Natural killer cell (primary cell): ENCODE measurements at regions not wholly inside any gene's neighbourhood (a gene's known extent, or its start where the extent isn't known, plus 50 kb on each side); places are given as distances from the start of the nearest gene placed in this dataset.

ENCODE experiments used
- ATAC-seq, 3 donors: fragments of 150-1000 bp in 2 of 3; fragments of 200-7000 bp in 1 of 3; cut with Tn5 transposase; 1 replicate in 1 of 3; 2 replicates in 2 of 3; pipeline ENCODE4 v1.10.0; 2021; ENCODE audit warnings: mild to moderate bottlenecking in 2 of 3, moderate library complexity in 2 of 3
- DNase-seq, 2 donors: peaks; one replicate each; pipeline versions ENCODE4 v3.0.0 to v3.0.0-alpha.2; 2013 to 2021; ENCODE audit warnings: mixed read lengths in 1 of 2
- H3K27ac ChIP-seq: one replicate; pipeline ENCODE4 v1.5.1; 2013; ENCODE audit warnings: mild to moderate bottlenecking, low read length
- H3K27me3 ChIP-seq: one replicate; pipeline ENCODE4 v1.6.1; 2013; ENCODE audit warnings: low read length; ENCODE audit not compliant: control insufficient read depth, insufficient read depth
- H3K36me3 ChIP-seq: one replicate; pipeline ENCODE4 v1.6.1; 2013; ENCODE audit warnings: low read length; ENCODE audit not compliant: control insufficient read depth, insufficient read depth
- H3K4me1 ChIP-seq: one replicate; pipeline ENCODE4 v1.6.1; 2013; ENCODE audit warnings: low read length; ENCODE audit not compliant: control insufficient read depth, insufficient read depth
- H3K4me3 ChIP-seq: one replicate; pipeline ENCODE4 v1.5.1; 2013; ENCODE audit warnings: low read length
- H3K9me3 ChIP-seq: one replicate; pipeline ENCODE4 v1.6.1; 2013; ENCODE audit warnings: low read length; ENCODE audit not compliant: control insufficient read depth, insufficient read depth
- H3K27ac Mint-ChIP-seq, 2 donors: one replicate each; pipeline ENCODE4 v1.8.0; 2022; ENCODE audit warnings: mild to moderate bottlenecking in 2 of 2, mixed read lengths in 2 of 2, moderate library complexity in 1 of 2
- H3K27me3 Mint-ChIP-seq, 2 donors: one replicate each; pipeline ENCODE4 v1.8.0; 2022; ENCODE audit warnings: low read depth in 2 of 2, mixed read lengths in 2 of 2
- H3K36me3 Mint-ChIP-seq: one replicate; pipeline ENCODE4 v1.8.0; 2022; ENCODE audit warnings: mixed read lengths
- H3K4me1 Mint-ChIP-seq, 2 donors: one replicate each; pipeline ENCODE4 v1.8.0; 2022; ENCODE audit warnings: mixed read lengths in 2 of 2
- H3K4me3 Mint-ChIP-seq: one replicate; pipeline ENCODE4 v1.8.0; 2022; ENCODE audit warnings: mild to moderate bottlenecking, moderate library complexity, mixed read lengths
- H3K9me3 Mint-ChIP-seq, 2 donors: one replicate each; pipeline ENCODE4 v1.8.0; 2022; ENCODE audit warnings: mixed read lengths in 2 of 2
- WGBS: methylation state at CpG from one replicate; pipeline ENCODE4 v1.1.7; 2013; ENCODE audit warnings: missing lambda C conversion rate; ENCODE audit not compliant: insufficient coverage; 5-methylcytosine and 5-hydroxymethylcytosine counted together
- intact Hi-C: fragments of 100-400 bp; cut with micrococcal nuclease; formaldehyde crosslinking; loops from one replicate; pipeline ENCODE4 v1.14.2; 2022
- TF ChIP-seq, protein P1 (sequence below): fragments of 200-600 bp; IDR thresholded peaks from one replicate; pipeline ENCODE4 v1.8.0; 2022; ENCODE audit warnings: antibody characterized with exemption

- Histone ChIP-seq H3K9me3 (no peaks in the 10 kb centered on the region), H3K27me3 (no peaks in the 10 kb centered on the region), H3K4me3 (no peak overlapping the region), H3K36me3 (no peaks in the 10 kb centered on the region), H3K4me1 (no peaks in the 10 kb centered on the region), H3K27ac (no peak overlapping the region)
- DNase-seq: no peak
- intact Hi-C loops: no loop called here
- Mint-ChIP-seq H3K4me1 (no peaks in the 10 kb centered on the region), H3K4me3 (no peak overlapping the region), H3K27ac (no peak overlapping the region), H3K9me3 (no peaks in the 10 kb centered on the region), H3K36me3 (no peaks in the 10 kb centered on the region), H3K27me3 (peaks cover 13 to 28% of the 10 kb centered on the region in 2 donors)
- ATAC-seq: no peak
- TF ChIP-seq, protein P1, sequence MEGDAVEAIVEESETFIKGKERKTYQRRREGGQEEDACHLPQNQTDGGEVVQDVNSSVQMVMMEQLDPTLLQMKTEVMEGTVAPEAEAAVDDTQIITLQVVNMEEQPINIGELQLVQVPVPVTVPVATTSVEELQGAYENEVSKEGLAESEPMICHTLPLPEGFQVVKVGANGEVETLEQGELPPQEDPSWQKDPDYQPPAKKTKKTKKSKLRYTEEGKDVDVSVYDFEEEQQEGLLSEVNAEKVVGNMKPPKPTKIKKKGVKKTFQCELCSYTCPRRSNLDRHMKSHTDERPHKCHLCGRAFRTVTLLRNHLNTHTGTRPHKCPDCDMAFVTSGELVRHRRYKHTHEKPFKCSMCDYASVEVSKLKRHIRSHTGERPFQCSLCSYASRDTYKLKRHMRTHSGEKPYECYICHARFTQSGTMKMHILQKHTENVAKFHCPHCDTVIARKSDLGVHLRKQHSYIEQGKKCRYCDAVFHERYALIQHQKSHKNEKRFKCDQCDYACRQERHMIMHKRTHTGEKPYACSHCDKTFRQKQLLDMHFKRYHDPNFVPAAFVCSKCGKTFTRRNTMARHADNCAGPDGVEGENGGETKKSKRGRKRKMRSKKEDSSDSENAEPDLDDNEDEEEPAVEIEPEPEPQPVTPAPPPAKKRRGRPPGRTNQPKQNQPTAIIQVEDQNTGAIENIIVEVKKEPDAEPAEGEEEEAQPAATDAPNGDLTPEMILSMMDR: no peak
- 97% methylated on average over 4 of the region's 4 CpGs for WGBS
Observed at GRCh38 chr10:78645975-78646374, 422.8 kb upstream of the ZMIZ1 start.

DNA sequence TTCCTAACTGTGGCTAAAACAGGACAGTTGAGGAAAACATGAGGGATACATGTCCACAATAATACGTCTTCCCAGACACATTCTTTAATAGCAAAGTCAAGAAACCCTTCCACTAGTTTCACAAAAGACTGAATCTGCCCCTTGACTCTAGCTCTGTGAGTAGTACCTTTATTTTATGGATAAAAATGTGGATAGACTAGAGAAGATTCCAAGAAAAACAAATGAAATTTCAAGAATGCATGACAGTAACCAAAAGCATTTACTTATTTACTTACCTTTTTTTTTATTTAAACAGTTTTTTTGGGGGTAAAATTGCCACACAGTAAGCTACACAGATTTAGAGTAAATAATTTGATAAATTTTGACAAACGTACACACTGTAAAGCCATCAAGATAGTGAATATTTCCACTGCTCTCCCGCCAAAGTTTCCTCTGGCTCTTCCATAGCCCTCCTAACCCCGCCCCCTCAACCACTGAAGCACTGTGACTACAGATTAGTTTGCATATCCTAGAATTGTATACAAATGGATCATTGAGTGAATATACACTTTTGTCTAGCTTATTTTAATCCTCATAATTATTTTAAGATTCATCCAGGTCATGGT, 420.4 kb upstream of the ZMIZ1 start:
- H3K4me3 Mint-ChIP-seq: no peak overlapping the region
- Histone ChIP-seq H3K4me3 (no peak overlapping the region), H3K27me3 (no peaks in the 10 kb centered on the region), H3K9me3 (no peaks in the 10 kb centered on the region), H3K4me1 (no peaks in the 10 kb centered on the region), H3K36me3 (no peaks in the 10 kb centered on the region), H3K27ac (no peak overlapping the region)
- no peaks in the 10 kb centered on the region for H3K36me3 Mint-ChIP-seq
- TF ChIP-seq, protein P1: no peak
- DNase-seq (no peak), ATAC-seq (no peak)
- no peaks in the 10 kb centered on the region for H3K4me1 Mint-ChIP-seq
- WGBS: 83% methylated on average over 2 of the region's 4 CpGs
- intact Hi-C loops: no loop called here
- H3K27ac Mint-ChIP-seq: no peak overlapping the region
- no peaks in the 10 kb centered on the region for H3K9me3 Mint-ChIP-seq
- H3K27me3 Mint-ChIP-seq: peaks cover 15 to 51% of the 10 kb centered on the region in 2 donors

DNA sequence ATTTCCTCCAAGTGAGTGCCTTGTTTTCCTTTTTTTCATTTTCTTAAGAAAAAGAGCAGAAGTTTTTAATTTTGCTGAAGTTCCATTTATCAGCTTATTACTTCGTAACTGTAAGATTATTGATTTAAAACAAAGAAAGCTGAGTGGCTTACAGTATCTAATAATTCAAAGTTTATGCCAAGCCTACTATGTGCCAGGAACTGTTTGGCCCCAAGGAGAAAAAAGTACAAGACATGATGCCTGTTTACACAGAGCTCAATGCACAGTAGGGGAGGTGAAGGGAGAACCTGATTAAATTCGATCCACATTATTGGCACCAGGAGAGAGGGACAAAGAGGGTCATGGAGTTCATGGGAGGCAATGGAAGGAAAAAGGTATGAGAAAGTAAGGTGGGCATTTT, 419.3 kb upstream of the ZMIZ1 start:
- Histone ChIP-seq H3K9me3 (no peaks in the 10 kb centered on the region), H3K36me3 (no peaks in the 10 kb centered on the region), H3K4me3 (no peak overlapping the region), H3K27ac (no peak overlapping the region), H3K4me1 (no peaks in the 10 kb centered on the region), H3K27me3 (no peaks in the 10 kb centered on the region)
- intact Hi-C loops: no loop called here
- 91% methylated on average over 2 of the region's 2 CpGs for WGBS
- DNase-seq (no peak), ATAC-seq (no peak)
- Mint-ChIP-seq H3K27ac (no peak overlapping the region), H3K4me1 (no peaks in the 10 kb centered on the region), H3K4me3 (no peak overlapping the region), H3K9me3 (no peaks in the 10 kb centered on the region), H3K27me3 (peaks cover 24 to 59% of the 10 kb centered on the region in 2 donors), H3K36me3 (no peaks in the 10 kb centered on the region)
- TF ChIP-seq, protein P1: no peak

DNA sequence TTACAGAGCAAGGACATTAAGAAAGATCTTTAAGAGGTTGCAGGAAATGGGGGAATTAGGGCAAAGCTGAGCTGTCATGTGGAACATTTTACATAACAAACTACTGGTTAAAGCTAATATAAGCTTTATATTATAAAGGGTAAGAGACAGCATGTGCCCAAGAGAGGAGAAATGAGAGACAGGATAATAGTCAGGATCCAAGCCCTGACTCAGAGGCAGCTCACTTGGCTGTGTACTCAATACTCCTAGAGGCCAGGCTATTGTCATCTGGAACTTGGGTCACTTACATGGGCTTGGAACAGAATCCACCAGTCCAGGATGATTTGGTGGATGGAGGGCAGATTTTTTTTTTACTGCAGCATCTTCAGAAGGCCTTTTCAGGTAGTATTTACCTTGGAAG, 418.6 kb upstream of the ZMIZ1 start:
- Histone ChIP-seq H3K27me3 (no peaks in the 10 kb centered on the region), H3K4me1 (no peaks in the 10 kb centered on the region), H3K36me3 (no peaks in the 10 kb centered on the region), H3K4me3 (no peak overlapping the region), H3K9me3 (no peaks in the 10 kb centered on the region), H3K27ac (no peak overlapping the region)
- Mint-ChIP-seq H3K27me3 (peaks cover 26 to 59% of the 10 kb centered on the region in 2 donors), H3K4me3 (no peak overlapping the region), H3K36me3 (no peaks in the 10 kb centered on the region), H3K4me1 (no peaks in the 10 kb centered on the region), H3K27ac (no peak overlapping the region), H3K9me3 (no peaks in the 10 kb centered on the region)
- no peak for DNase-seq
- intact Hi-C loops: no loop called here
- TF ChIP-seq, protein P1: no peak
- ATAC-seq: no peak
